ENCODE measurements at regions not wholly inside any gene's neighbourhood (a gene's known extent, or its start where the extent isn't known, plus 50 kb on each side); places are given as distances from the start of the nearest gene placed in this dataset.

- Histone ChIP-seq H3K27ac (ENCODE audit: insufficient read depth, low read depth, low read length, poor library complexity, severe bottlenecking) (no peak overlapping the region), H3K4me1 (ENCODE audit: control insufficient read depth, insufficient read depth, low read length) (no peaks in the 10 kb centered on the region), H3K36me3 (ENCODE audit: control insufficient read depth, insufficient read depth, low read length) (no peaks in the 10 kb centered on the region), H3K9me3 (ENCODE audit: control insufficient read depth, low read length) (no peaks in the 10 kb centered on the region), H3K4me3 (ENCODE audit: insufficient read depth, low read depth, low read length) (no peak overlapping the region), H3K27me3 (ENCODE audit: control insufficient read depth, insufficient read depth, low read length, poor library complexity, severe bottlenecking) (no peaks in the 10 kb centered on the region)
- 91 to 99% methylated on average over 3 of the region's 3 CpGs for WGBS, 2 experiments
These were observed 86.6 kb downstream of the BOD1 start for GRCh38 chr5:173529861-173530260.

- Histone ChIP-seq H3K9me3 (ENCODE audit: control insufficient read depth, low read length) (no peaks in the 10 kb centered on the region), H3K27me3 (ENCODE audit: control insufficient read depth, insufficient read depth, low read length, poor library complexity, severe bottlenecking) (no peaks in the 10 kb centered on the region), H3K27ac (ENCODE audit: insufficient read depth, low read depth, low read length, poor library complexity, severe bottlenecking) (no peak overlapping the region), H3K4me1 (ENCODE audit: control insufficient read depth, insufficient read depth, low read length) (no peaks in the 10 kb centered on the region), H3K36me3 (ENCODE audit: control insufficient read depth, insufficient read depth, low read length) (no peaks in the 10 kb centered on the region), H3K4me3 (ENCODE audit: insufficient read depth, low read depth, low read length) (no peak overlapping the region)
- 91 to 92% methylated on average over 9 of the region's 9 CpGs for WGBS, 2 experiments
These were observed 88.8 kb downstream of the BOD1 start for GRCh38 chr5:173527671-173528070.

- H3K9me3 ChIP-seq (ENCODE audit: control insufficient read depth, low read length) = no peaks in the 10 kb centered on the region
- H3K4me1 ChIP-seq (ENCODE audit: control insufficient read depth, insufficient read depth, low read length) = no peaks in the 10 kb centered on the region
- no peak overlapping the region for H3K4me3 ChIP-seq (ENCODE audit: insufficient read depth, low read depth, low read length)
- no peak overlapping the region for H3K27ac ChIP-seq (ENCODE audit: insufficient read depth, low read depth, low read length, poor library complexity, severe bottlenecking)
- H3K27me3 ChIP-seq (ENCODE audit: control insufficient read depth, insufficient read depth, low read length, poor library complexity, severe bottlenecking) = no peaks in the 10 kb centered on the region
- WGBS, 2 experiments = 71 to 89% methylated on average over 2 to 3 of the region's 3 CpGs
- H3K36me3 ChIP-seq (ENCODE audit: control insufficient read depth, insufficient read depth, low read length) = no peaks in the 10 kb centered on the region
These were observed 92.3 kb downstream of the BOD1 start for GRCh38 chr5:173524136-173524535.

GRCh38 chr5:173523388-173523787, 93.1 kb downstream of the BOD1 start:
- H3K27ac ChIP-seq (ENCODE audit: insufficient read depth, low read depth, low read length, poor library complexity, severe bottlenecking) = no peak overlapping the region
- 93% methylated on average over 2 of the region's 2 CpGs for WGBS, 2 experiments
- H3K36me3 ChIP-seq (ENCODE audit: control insufficient read depth, insufficient read depth, low read length) = no peaks in the 10 kb centered on the region
- H3K4me3 ChIP-seq (ENCODE audit: insufficient read depth, low read depth, low read length) = no peak overlapping the region
- no peaks in the 10 kb centered on the region for H3K4me1 ChIP-seq (ENCODE audit: control insufficient read depth, insufficient read depth, low read length)
- H3K27me3 ChIP-seq (ENCODE audit: control insufficient read depth, insufficient read depth, low read length, poor library complexity, severe bottlenecking) = no peaks in the 10 kb centered on the region
- H3K9me3 ChIP-seq (ENCODE audit: control insufficient read depth, low read length) = no peaks in the 10 kb centered on the region

- Histone ChIP-seq H3K4me3 (ENCODE audit: insufficient read depth, low read depth, low read length) (no peak overlapping the region), H3K27me3 (ENCODE audit: control insufficient read depth, insufficient read depth, low read length, poor library complexity, severe bottlenecking) (no peaks in the 10 kb centered on the region), H3K36me3 (ENCODE audit: control insufficient read depth, insufficient read depth, low read length) (no peaks in the 10 kb centered on the region), H3K4me1 (ENCODE audit: control insufficient read depth, insufficient read depth, low read length) (no peaks in the 10 kb centered on the region), H3K27ac (ENCODE audit: insufficient read depth, low read depth, low read length, poor library complexity, severe bottlenecking) (no peak overlapping the region), H3K9me3 (ENCODE audit: control insufficient read depth, low read length) (no peaks in the 10 kb centered on the region)
- 100% methylated on average over 1 of the region's 1 CpG; no CpG with 5 or more reads in 1 of the 2 experiments for WGBS, 2 experiments
These were observed 93.9 kb downstream of the BOD1 start for GRCh38 chr5:173522518-173522917.

GRCh38 chr5:173518856-173519255, 97.6 kb downstream of the BOD1 start:
- 94% methylated on average over 6 of the region's 6 CpGs for WGBS, 2 experiments
- Histone ChIP-seq H3K27me3 (ENCODE audit: control insufficient read depth, insufficient read depth, low read length, poor library complexity, severe bottlenecking) (no peaks in the 10 kb centered on the region), H3K4me1 (ENCODE audit: control insufficient read depth, insufficient read depth, low read length) (no peaks in the 10 kb centered on the region), H3K9me3 (ENCODE audit: control insufficient read depth, low read length) (no peaks in the 10 kb centered on the region), H3K4me3 (ENCODE audit: insufficient read depth, low read depth, low read length) (no peak overlapping the region), H3K36me3 (ENCODE audit: control insufficient read depth, insufficient read depth, low read length) (no peaks in the 10 kb centered on the region), H3K27ac (ENCODE audit: insufficient read depth, low read depth, low read length, poor library complexity, severe bottlenecking) (no peak overlapping the region)

GRCh38 chr5:173517648-173518047, 98.8 kb downstream of the BOD1 start:
- H3K27ac ChIP-seq (ENCODE audit: insufficient read depth, low read depth, low read length, poor library complexity, severe bottlenecking) = no peak overlapping the region
- 41 to 48% methylated on average over 3 of the region's 3 CpGs for WGBS, 2 experiments
- no peaks in the 10 kb centered on the region for H3K27me3 ChIP-seq (ENCODE audit: control insufficient read depth, insufficient read depth, low read length, poor library complexity, severe bottlenecking)
- H3K4me1 ChIP-seq (ENCODE audit: control insufficient read depth, insufficient read depth, low read length) = peaks cover 3% of the 10 kb centered on the region
- no peaks in the 10 kb centered on the region for H3K36me3 ChIP-seq (ENCODE audit: control insufficient read depth, insufficient read depth, low read length)
- H3K4me3 ChIP-seq (ENCODE audit: insufficient read depth, low read depth, low read length) = no peak overlapping the region
- H3K9me3 ChIP-seq (ENCODE audit: control insufficient read depth, low read length) = no peaks in the 10 kb centered on the region

- H3K4me3 ChIP-seq (ENCODE audit: insufficient read depth, low read depth, low read length) = no peak overlapping the region
- no peaks in the 10 kb centered on the region for H3K36me3 ChIP-seq (ENCODE audit: control insufficient read depth, insufficient read depth, low read length)
- H3K27ac ChIP-seq (ENCODE audit: insufficient read depth, low read depth, low read length, poor library complexity, severe bottlenecking) = no peak overlapping the region
- H3K9me3 ChIP-seq (ENCODE audit: control insufficient read depth, low read length) = no peaks in the 10 kb centered on the region
- peaks cover 3% of the 10 kb centered on the region for H3K4me1 ChIP-seq (ENCODE audit: control insufficient read depth, insufficient read depth, low read length)
- WGBS, 2 experiments = 27 to 38% methylated on average over 1 of the region's 1 CpG
- no peaks in the 10 kb centered on the region for H3K27me3 ChIP-seq (ENCODE audit: control insufficient read depth, insufficient read depth, low read length, poor library complexity, severe bottlenecking)
These were observed 100.9 kb downstream of the BOD1 start for GRCh38 chr5:173515526-173515925.

- WGBS, 2 experiments = 89 to 93% methylated on average over 2 of the region's 2 CpGs
These were observed 101.8 kb downstream of the BOD1 start for GRCh38 chr5:173514661-173515060.

GRCh38 chr5:173513521-173513991, 102.9 kb downstream of the BOD1 start:
- no peak overlapping the region for H3K27ac ChIP-seq (ENCODE audit: insufficient read depth, low read depth, low read length, poor library complexity, severe bottlenecking)
- H3K4me3 ChIP-seq (ENCODE audit: insufficient read depth, low read depth, low read length) = no peak overlapping the region
- H3K9me3 ChIP-seq (ENCODE audit: control insufficient read depth, low read length) = no peaks in the 10 kb centered on the region
- no peaks in the 10 kb centered on the region for H3K36me3 ChIP-seq (ENCODE audit: control insufficient read depth, insufficient read depth, low read length)
- peaks cover 3% of the 10 kb centered on the region for H3K4me1 ChIP-seq (ENCODE audit: control insufficient read depth, insufficient read depth, low read length)
- no peaks in the 10 kb centered on the region for H3K27me3 ChIP-seq (ENCODE audit: control insufficient read depth, insufficient read depth, low read length, poor library complexity, severe bottlenecking)

More at GRCh38 chr5:173514661-173515060, 101.8 kb downstream of the BOD1 start:
- no peaks in the 10 kb centered on the region for H3K9me3 ChIP-seq (ENCODE audit: control insufficient read depth, low read length)
- H3K4me3 ChIP-seq (ENCODE audit: insufficient read depth, low read depth, low read length) = no peak overlapping the region
- H3K27ac ChIP-seq (ENCODE audit: insufficient read depth, low read depth, low read length, poor library complexity, severe bottlenecking) = no peak overlapping the region
- H3K36me3 ChIP-seq (ENCODE audit: control insufficient read depth, insufficient read depth, low read length) = no peaks in the 10 kb centered on the region
- H3K4me1 ChIP-seq (ENCODE audit: control insufficient read depth, insufficient read depth, low read length) = peaks cover 3% of the 10 kb centered on the region
- no peaks in the 10 kb centered on the region for H3K27me3 ChIP-seq (ENCODE audit: control insufficient read depth, insufficient read depth, low read length, poor library complexity, severe bottlenecking)
